GM12878 (cell line): ENCODE measurements at regions not wholly inside any gene's neighbourhood (a gene's known extent, or its start where the extent isn't known, plus 50 kb on each side); places are given as distances from the start of the nearest gene placed in this dataset.

Experiments used
- ATAC-seq: fragments of 200-7000 bp; cut with Tn5 transposase; 3 replicates; pipeline ENCODE4 v1.9.1; 2020; ENCODE audit warnings: mild to moderate bottlenecking, moderate library complexity
- BruUV-seq: library from RNA; stranded (reverse); fragments of 400-500 nt; replicated peaks from 2 replicates; lab custom pipeline; 2021; lab: Mats Ljungman, UMichigan
- CTCF ChIA-PET: fragments of 300-600 bp; sonication (Branson Sonifier 250); formaldehyde crosslinking; extraction: SDS; loops from one replicate; lab custom pipeline; 2021; ENCODE audit warnings: inconsistent platforms; lab: Yijun Ruan, JAX
- POLR2A ChIA-PET: fragments of 350-600 bp; formaldehyde crosslinking; extraction: SDS; loops from one replicate; lab custom pipeline; 2021; ENCODE audit warnings: inconsistent platforms; lab: Charles Lee
- RAD21 ChIA-PET: fragments of 300-600 bp; sonication (Branson Sonifier 250); formaldehyde crosslinking; loops from one replicate; lab custom pipeline; 2023; ENCODE audit warnings: antibody characterized with exemption; ENCODE audit not compliant: unreplicated experiment; lab: Charles Lee
- SMC1A ChIA-PET: fragments of 300-600 bp; sonication (Branson Sonifier 250); formaldehyde crosslinking; loops from one replicate; lab custom pipeline; 2023; ENCODE audit not compliant: unreplicated experiment, uncharacterized antibody; lab: Charles Lee
- DNase-seq: peaks from one replicate; pipeline ENCODE4 v3.0.0-alpha.2; 2011; ENCODE audit warnings: low read depth, low spot score
- FAIRE-seq: peaks from 3 replicates; lab custom pipeline; 2011; peaks lifted over from hg19 to GRCh38; lab: Jason Lieb, UNC
- H2AFZ ChIP-seq: 2 replicates; pipeline ENCODE4 v1.6.0; 2011; ENCODE audit warnings: low read depth, low read length, control low read depth; ENCODE audit not compliant: control insufficient read depth
- H3K27ac ChIP-seq: 2 replicates; pipeline ENCODE4 v1.5.1; 2011; ENCODE audit warnings: control low read depth; ENCODE audit not compliant: control insufficient read depth, insufficient read depth
- H3K27me3 ChIP-seq, 2 experiments: replicated peaks in 1 of 2; 2 replicates each; pipeline versions ENCODE4 v1.6.0 to v1.6.1; 2011; ENCODE audit warnings: low read length in 1 of 2; ENCODE audit not compliant: control insufficient read depth in 2 of 2, insufficient read depth in 2 of 2
- H3K36me3 ChIP-seq, 2 experiments: 2 replicates each; pipeline ENCODE4 v1.5.1; 2011; ENCODE audit warnings: low read length in 1 of 2; ENCODE audit not compliant: control insufficient read depth in 2 of 2, insufficient read depth in 2 of 2
- H3K4me1 ChIP-seq: 2 replicates; pipeline ENCODE4 v1.6.1; 2011; ENCODE audit warnings: mild to moderate bottlenecking, low read length, moderate library complexity, mixed read lengths; ENCODE audit not compliant: control insufficient read depth, insufficient read depth
- H3K4me2 ChIP-seq: 2 replicates; pipeline ENCODE4 v1.6.0; 2011; ENCODE audit warnings: control low read depth; ENCODE audit not compliant: control insufficient read depth, insufficient read depth
- H3K4me3 ChIP-seq: fragments of 200-600 bp; sonication (generic); 2 replicates; pipeline ENCODE4 v1.5.1; 2016
- H3K79me2 ChIP-seq: 2 replicates; pipeline ENCODE4 v1.6.0; 2011; ENCODE audit warnings: low read length; ENCODE audit not compliant: control insufficient read depth, insufficient read depth
- H3K9ac ChIP-seq: 2 replicates; pipeline ENCODE4 v1.8.0; 2011; ENCODE audit warnings: low read length, control low read depth, mixed read lengths; ENCODE audit not compliant: control insufficient read depth, insufficient read depth
- H3K9me3 ChIP-seq: replicated peaks from 3 replicates; pipeline ENCODE4 v1.5.1; 2011; ENCODE audit warnings: mild to moderate bottlenecking, low read length; ENCODE audit not compliant: control insufficient read depth, insufficient read depth
- H4K20me1 ChIP-seq: 2 replicates; pipeline ENCODE4 v1.6.0; 2011; ENCODE audit not compliant: control insufficient read depth, insufficient read depth
- CHD2 ChIP-seq: IDR thresholded peaks from 2 replicates; pipeline ENCODE4 v1.6.1; 2011; ENCODE audit warnings: low read depth, low read length, improper control_type of control experiment, borderline replicate concordance
- CUX1 ChIP-seq: IDR thresholded peaks from 2 replicates; pipeline ENCODE4 v1.6.1; 2012; ENCODE audit warnings: improper control_type of control experiment, low read depth, low read length; ENCODE audit not compliant: insufficient replicate concordance
- FOS ChIP-seq: IDR thresholded peaks from 3 replicates; pipeline ENCODE4 v1.6.1; 2011; ENCODE audit warnings: borderline replicate concordance; ENCODE audit not compliant: insufficient read length; ENCODE audit errors: extremely low read depth
- MLLT1 ChIP-seq: fragments of 450-650 bp; IDR thresholded peaks from 2 replicates; pipeline ENCODE4 v1.6.1; 2016; ENCODE audit warnings: mild to moderate bottlenecking
- RAD21 ChIP-seq: IDR thresholded peaks from 2 replicates; pipeline ENCODE4 v1.6.1; 2011; ENCODE audit warnings: mild to moderate bottlenecking, low read depth, low read length, moderate library complexity; ENCODE audit not compliant: insufficient read depth
- RUNX3 ChIP-seq: IDR thresholded peaks from 2 replicates; pipeline ENCODE4 v1.6.1; 2012; ENCODE audit warnings: low read length, inconsistent platforms
- USF2 ChIP-seq: IDR thresholded peaks from 2 replicates; pipeline ENCODE4 v1.6.1; 2011; ENCODE audit warnings: low read depth, low read length, improper control_type of control experiment, borderline replicate concordance
- YBX1 ChIP-seq: fragments of 450-650 bp; IDR thresholded peaks from 2 replicates; pipeline ENCODE4 v1.6.1; 2016; ENCODE audit warnings: antibody characterized with exemption
- WGBS: methylation state at CpG from one replicate; pipeline ENCODE4 v1.1.6; 2016; ENCODE audit warnings: low lambda C conversion rate; ENCODE audit not compliant: insufficient replicate concordance, insufficient coverage; ENCODE audit errors: missing lambda C conversion rate; 5-methylcytosine and 5-hydroxymethylcytosine counted together
- in situ Hi-C: fragments of 300-500 bp; cut with MboI; formaldehyde crosslinking; loops from 9 replicates; pipeline ENCODE4 v1.14.3; 2018; ENCODE audit warnings: mixed read lengths
- intact Hi-C: fragments of 100-400 bp; cut with micrococcal nuclease; formaldehyde crosslinking; loops from one replicate; pipeline ENCODE4 v1.14.2; 2022; ENCODE audit not compliant: unreplicated experiment

- no peaks in the 10 kb centered on the region for H3K9me3 ChIP-seq
- ChIA-PET POLR2A (no interaction called here), RAD21 (no interaction called here), SMC1A (no interaction called here), CTCF (no interaction called here)
- H3K36me3 ChIP-seq = no peaks in the 10 kb centered on the region
- H3K4me2 ChIP-seq = no peak overlapping the region
- no peaks in the 10 kb centered on the region for H3K79me2 ChIP-seq
- in situ Hi-C loops (no loop called here), intact Hi-C loops (no loop called here)
- H4K20me1 ChIP-seq = no peaks in the 10 kb centered on the region
- no peak overlapping the region for H3K4me3 ChIP-seq
- H3K27ac ChIP-seq = no peak overlapping the region
- H3K4me1 ChIP-seq = no peaks in the 10 kb centered on the region
- WGBS = 15% methylated on average over 6 of the region's 6 CpGs
- H3K9ac ChIP-seq = no peak overlapping the region
- no peaks in the 10 kb centered on the region for H3K27me3 ChIP-seq
- no TSS peak for BruUV-seq
- ATAC-seq = peak; percentile 76
- no peak for TF ChIP-seq CHD2
- peak; percentile 44 for TF ChIP-seq RUNX3
- no peak for TF ChIP-seq MLLT1
- no peak for FAIRE-seq
- DNase-seq = no peak
- H2AFZ ChIP-seq = no peak overlapping the region
These were observed 325.9 kb downstream of the ANKRD50 start for GRCh38 chr4:124386648-124387047.

- WGBS = 0% methylated on average over 1 of the region's 1 CpG
- Histone ChIP-seq H3K9ac (no peak overlapping the region), H3K27ac (no peak overlapping the region), H3K79me2 (no peaks in the 10 kb centered on the region), H3K4me1 (no peaks in the 10 kb centered on the region), H3K4me3 (no peak overlapping the region), H4K20me1 (no peaks in the 10 kb centered on the region), H3K27me3 (no peaks in the 10 kb centered on the region), H3K36me3 (no peaks in the 10 kb centered on the region), H3K4me2 (no peak overlapping the region), H2AFZ (no peak overlapping the region), H3K9me3 (no peaks in the 10 kb centered on the region)
- RAD21 ChIA-PET = no interaction called here
- ATAC-seq (no peak), DNase-seq (no peak), FAIRE-seq (no peak)
- SMC1A ChIA-PET = interaction anchor here (1.0 kb wide), 1 partner anchor 27 kb away, joined by 3 read pairs; no protein-coding TSS in a partner anchor
- CTCF ChIA-PET = no interaction called here
- in situ Hi-C loops (no loop called here), intact Hi-C loops (no loop called here)
- BruUV-seq = no TSS peak
- POLR2A ChIA-PET = no interaction called here
- no peak for TF ChIP-seq CUX1
- TF ChIP-seq YBX1 = no peak
- no peak for TF ChIP-seq USF2
- no peak for TF ChIP-seq RAD21
- no peak for TF ChIP-seq FOS
These were observed 322.9 kb downstream of the ANKRD50 start for GRCh38 chr4:124389591-124389990.
